OCI-LY3 (cell line): ENCODE measurements at regions not wholly inside any gene's neighbourhood (a gene's known extent, or its start where the extent isn't known, plus 50 kb on each side); places are given as distances from the start of the nearest gene placed in this dataset.

Source experiments
- H2AFZ ChIP-seq: fragments of 200-600, 300-600 bp; shearing (Covaris generic); 2 replicates; pipeline ENCODE4 v1.6.0; 2014; ENCODE audit warnings: antibody characterized with exemption, low read depth, low read length
- H3K27ac ChIP-seq: fragments of 200-600, 300-600 bp; sonication (generic); 2 replicates; pipeline ENCODE4 v1.5.1; 2014; ENCODE audit warnings: mild to moderate bottlenecking, low read length, moderate library complexity, mixed read lengths
- H3K27me3 ChIP-seq: fragments of 200-600, 300-600 bp; sonication (generic); 2 replicates; pipeline ENCODE4 v1.6.1; 2014; ENCODE audit warnings: low read depth, low read length, mixed read lengths
- H3K36me3 ChIP-seq: fragments of 200-600, 300-600 bp; sonication (generic); replicated peaks from 2 replicates; pipeline ENCODE3; 2014; ENCODE audit warnings: low read depth, low read length, mixed read lengths
- H3K4me1 ChIP-seq: fragments of 300-600, 200-600 bp; sonication (generic); 2 replicates; pipeline ENCODE4 v1.6.1; 2014; ENCODE audit warnings: low read length, mixed read lengths
- H3K4me2 ChIP-seq: fragments of 200-600, 300-600 bp; sonication (generic); 2 replicates; pipeline ENCODE4 v1.6.1; 2014; ENCODE audit warnings: low read length, mixed read lengths
- H3K4me3 ChIP-seq: fragments of 300-600, 200-600 bp; sonication (generic); 2 replicates; pipeline ENCODE4 v1.5.1; 2014; ENCODE audit warnings: antibody characterized with exemption, mild to moderate bottlenecking, low read length, moderate library complexity
- H3K79me2 ChIP-seq: fragments of 300-600, 200-600 bp; shearing (Covaris generic); 2 replicates; pipeline ENCODE4 v1.6.1; 2014; ENCODE audit warnings: mild to moderate bottlenecking, low read length, mixed read lengths
- H3K9ac ChIP-seq: fragments of 300-600, 200-600 bp; shearing (Covaris generic); 2 replicates; pipeline ENCODE4 v1.6.0; 2014; ENCODE audit warnings: mild to moderate bottlenecking, low read length, moderate library complexity
- H3K9me3 ChIP-seq: fragments of 200-600, 300-600 bp; shearing (Covaris generic); 2 replicates; pipeline ENCODE4 v1.6.1; 2014; ENCODE audit warnings: low read length, mixed read lengths; ENCODE audit not compliant: insufficient read depth
- H4K20me1 ChIP-seq: fragments of 200-600, 300-600 bp; sonication (generic); 2 replicates; pipeline ENCODE4 v1.6.1; 2016; ENCODE audit warnings: low read length, mixed read lengths; ENCODE audit not compliant: insufficient read depth
- CTCF ChIP-seq: fragments of 200-600, 300-600 bp; sonication (generic); IDR thresholded peaks from 2 replicates; pipeline ENCODE4 v1.5.1; 2014; ENCODE audit warnings: antibody characterized with exemption, low read length, low read depth
- EZH2phosphoT487 ChIP-seq: fragments of 200-600 bp; shearing (Covaris generic); IDR thresholded peaks from 2 replicates; pipeline ENCODE4 v1.6.1; 2018; ENCODE audit warnings: antibody characterized with exemption, mixed run types, low read depth

- Histone ChIP-seq H4K20me1 (no peaks in the 10 kb centered on the region), H3K27ac (no peak overlapping the region), H3K79me2 (no peaks in the 10 kb centered on the region), H3K9me3 (no peaks in the 10 kb centered on the region), H3K4me2 (no peak overlapping the region), H3K4me3 (no peak overlapping the region), H3K9ac (no peak overlapping the region), H2AFZ (no peak overlapping the region), H3K4me1 (no peaks in the 10 kb centered on the region), H3K27me3 (no peaks in the 10 kb centered on the region), H3K36me3 (no peaks in the 10 kb centered on the region)
- TF ChIP-seq EZH2phosphoT487 (no peak), CTCF (no peak)
Measured at GRCh38 chr4:24701683-24702082, 93.7 kb upstream of the SOD3 start.

GRCh38 chr4:24702281-24702680, 93.1 kb upstream of the SOD3 start:
- Histone ChIP-seq H3K9ac (no peak overlapping the region), H3K4me2 (no peak overlapping the region), H2AFZ (no peak overlapping the region), H3K9me3 (no peaks in the 10 kb centered on the region), H4K20me1 (no peaks in the 10 kb centered on the region), H3K27me3 (no peaks in the 10 kb centered on the region), H3K4me3 (no peak overlapping the region), H3K79me2 (no peaks in the 10 kb centered on the region), H3K36me3 (no peaks in the 10 kb centered on the region), H3K4me1 (no peaks in the 10 kb centered on the region), H3K27ac (no peak overlapping the region)
- no peak for TF ChIP-seq EZH2phosphoT487
- TF ChIP-seq CTCF: no peak

GRCh38 chr4:24703298-24703697, 92.1 kb upstream of the SOD3 start:
- TF ChIP-seq EZH2phosphoT487: no peak
- TF ChIP-seq CTCF: no peak
- H3K9me3 ChIP-seq: no peaks in the 10 kb centered on the region

GRCh38 chr4:24704149-24704548, 91.2 kb upstream of the SOD3 start:
- Histone ChIP-seq H3K4me3 (no peak overlapping the region), H3K36me3 (no peaks in the 10 kb centered on the region), H3K27me3 (no peaks in the 10 kb centered on the region), H3K4me2 (no peak overlapping the region), H3K9me3 (no peaks in the 10 kb centered on the region), H3K79me2 (no peaks in the 10 kb centered on the region), H3K27ac (no peak overlapping the region), H3K9ac (no peak overlapping the region), H4K20me1 (no peaks in the 10 kb centered on the region), H3K4me1 (no peaks in the 10 kb centered on the region), H2AFZ (no peak overlapping the region)
- TF ChIP-seq CTCF (no peak), EZH2phosphoT487 (no peak)

More at GRCh38 chr4:24703298-24703697, 92.1 kb upstream of the SOD3 start:
- no peak overlapping the region for H3K9ac ChIP-seq
- no peak overlapping the region for H3K4me3 ChIP-seq
- H3K27ac ChIP-seq: no peak overlapping the region
- no peaks in the 10 kb centered on the region for H3K36me3 ChIP-seq
- no peaks in the 10 kb centered on the region for H3K79me2 ChIP-seq
- no peak overlapping the region for H3K4me2 ChIP-seq
- H4K20me1 ChIP-seq: no peaks in the 10 kb centered on the region
- H3K27me3 ChIP-seq: no peaks in the 10 kb centered on the region
- H3K4me1 ChIP-seq: no peaks in the 10 kb centered on the region
- no peak overlapping the region for H2AFZ ChIP-seq
